Smooth muscle cell (in vitro differentiated cells): ENCODE measurements at regions not wholly inside any gene's neighbourhood (a gene's known extent, or its start where the extent isn't known, plus 50 kb on each side); places are given as distances from the start of the nearest gene placed in this dataset.

Experiments used
- DNase-seq: peaks from one replicate; lab custom pipeline; 2025; ENCODE audit not compliant: unreplicated experiment; lab: John Stamatoyannopoulos, UW
- H2AFZ ChIP-seq: fragments of 200-600 bp; sonication (generic); 2 replicates; pipeline ENCODE4 v1.6.0; 2016; ENCODE audit warnings: antibody characterized with exemption, low read depth, mild to moderate bottlenecking
- H3F3A ChIP-seq: fragments of 200-600 bp; sonication (generic); 2 replicates; pipeline ENCODE4 v1.6.0; 2017; ENCODE audit warnings: antibody characterized with exemption, low read depth
- H3K27ac ChIP-seq: fragments of 200-600 bp; sonication (generic); 2 replicates; pipeline ENCODE4 v1.5.1; 2016; ENCODE audit warnings: low read depth, mild to moderate bottlenecking
- H3K27me3 ChIP-seq: fragments of 200-600 bp; sonication (generic); 2 replicates; pipeline ENCODE4 v1.6.1; 2016; ENCODE audit warnings: low read depth, mild to moderate bottlenecking
- H3K36me3 ChIP-seq: fragments of 200-600 bp; sonication (generic); 2 replicates; pipeline ENCODE4 v1.5.1; 2016; ENCODE audit warnings: low read depth
- H3K4me1 ChIP-seq: fragments of 200-600 bp; sonication (generic); 2 replicates; pipeline ENCODE4 v1.5.1; 2016; ENCODE audit warnings: low read depth
- H3K4me2 ChIP-seq: fragments of 200-600 bp; sonication (generic); 2 replicates; pipeline ENCODE4 v1.6.0; 2016; ENCODE audit warnings: mild to moderate bottlenecking
- H3K4me3 ChIP-seq: fragments of 200-600 bp; sonication (generic); 2 replicates; pipeline ENCODE4 v1.5.1; 2016; ENCODE audit warnings: mild to moderate bottlenecking
- H3K79me2 ChIP-seq: fragments of 200-600 bp; sonication (generic); 2 replicates; pipeline ENCODE4 v1.6.0; 2016; ENCODE audit warnings: low read depth, mild to moderate bottlenecking
- H3K9ac ChIP-seq: fragments of 200-600 bp; sonication (generic); 2 replicates; pipeline ENCODE4 v1.6.0; 2016; ENCODE audit warnings: low read depth
- H3K9me3 ChIP-seq: fragments of 200-600 bp; sonication (generic); replicated peaks from 2 replicates; pipeline ENCODE4 v1.5.1; 2016; ENCODE audit warnings: low read depth
- H4K20me1 ChIP-seq: fragments of 200-600 bp; sonication (generic); 2 replicates; pipeline ENCODE4 v1.6.0; 2016; ENCODE audit warnings: low read depth
- CTCF ChIP-seq: fragments of 200-600 bp; sonication (generic); IDR thresholded peaks from 2 replicates; pipeline ENCODE4 v1.5.1; 2017; ENCODE audit warnings: borderline replicate concordance, mild to moderate bottlenecking, antibody characterized with exemption; ENCODE audit not compliant: insufficient read depth, poor library complexity, severe bottlenecking
- WGBS: methylation state at CpG from one replicate; pipeline ENCODE4 v1.1.7; 2016; ENCODE audit warnings: low lambda C conversion rate; 5-methylcytosine and 5-hydroxymethylcytosine counted together

- Histone ChIP-seq H3K4me2 (peak overlapping the region; percentile 7), H2AFZ (no peak overlapping the region), H3K9me3 (no peaks in the 10 kb centered on the region), H3K27me3 (no peaks in the 10 kb centered on the region), H3K79me2 (no peaks in the 10 kb centered on the region), H4K20me1 (no peaks in the 10 kb centered on the region), H3K36me3 (no peaks in the 10 kb centered on the region), H3K27ac (peak overlapping the region; percentile 31), H3F3A (no peaks in the 10 kb centered on the region), H3K4me1 (no peaks in the 10 kb centered on the region), H3K9ac (no peak overlapping the region), H3K4me3 (no peak overlapping the region)
- 7% methylated on average over 1 of the region's 1 CpG for WGBS
- TF ChIP-seq CTCF = no peak
- DNase-seq = no peak
Measured at GRCh38 chr4:75385106-75385505, 129.1 kb downstream of the RCHY1 start.

- no peak overlapping the region for H3K4me3 ChIP-seq
- no peaks in the 10 kb centered on the region for H3K79me2 ChIP-seq
- H3K36me3 ChIP-seq = no peaks in the 10 kb centered on the region
- no peak overlapping the region for H2AFZ ChIP-seq
- H3F3A ChIP-seq = no peaks in the 10 kb centered on the region
- no peaks in the 10 kb centered on the region for H3K9me3 ChIP-seq
- H3K9ac ChIP-seq = no peak overlapping the region
- TF ChIP-seq CTCF = no peak
- no peaks in the 10 kb centered on the region for H4K20me1 ChIP-seq
- H3K4me1 ChIP-seq = no peaks in the 10 kb centered on the region
- no peak overlapping the region for H3K27ac ChIP-seq
- H3K27me3 ChIP-seq = no peaks in the 10 kb centered on the region
- DNase-seq = no peak
- H3K4me2 ChIP-seq = no peak overlapping the region
Measured at GRCh38 chr4:75376543-75376942, 137.7 kb downstream of the RCHY1 start.

- Histone ChIP-seq H3K4me2 (no peak overlapping the region), H3K36me3 (no peaks in the 10 kb centered on the region), H4K20me1 (no peaks in the 10 kb centered on the region), H2AFZ (no peak overlapping the region), H3K4me3 (no peak overlapping the region), H3K79me2 (no peaks in the 10 kb centered on the region), H3K9me3 (no peaks in the 10 kb centered on the region), H3K4me1 (no peaks in the 10 kb centered on the region), H3K9ac (no peak overlapping the region), H3F3A (no peaks in the 10 kb centered on the region), H3K27ac (no peak overlapping the region), H3K27me3 (no peaks in the 10 kb centered on the region)
- DNase-seq = no peak
- 96% methylated on average over 2 of the region's 2 CpGs for WGBS
- TF ChIP-seq CTCF = no peak
Measured at GRCh38 chr4:75371915-75372314, 142.3 kb downstream of the RCHY1 start.

- Histone ChIP-seq H3K27me3 (no peaks in the 10 kb centered on the region), H4K20me1 (no peaks in the 10 kb centered on the region), H3K27ac (no peak overlapping the region), H3K4me1 (no peaks in the 10 kb centered on the region), H3K36me3 (no peaks in the 10 kb centered on the region), H3K4me2 (no peak overlapping the region), H3K79me2 (no peaks in the 10 kb centered on the region), H3K9ac (no peak overlapping the region), H3F3A (no peaks in the 10 kb centered on the region), H3K9me3 (no peaks in the 10 kb centered on the region), H2AFZ (no peak overlapping the region), H3K4me3 (no peak overlapping the region)
- 91% methylated on average over 3 of the region's 3 CpGs for WGBS
- TF ChIP-seq CTCF = no peak
- DNase-seq = no peak
Measured at GRCh38 chr4:75370576-75370975, 143.6 kb downstream of the RCHY1 start.
